GM04504 (cell line): ENCODE measurements at regions not wholly inside any gene's neighbourhood (a gene's known extent, or its start where the extent isn't known, plus 50 kb on each side); places are given as distances from the start of the nearest gene placed in this dataset.

Source experiments
- DNase-seq: peaks from one replicate; pipeline ENCODE4 v3.0.0-alpha.2; 2012; ENCODE audit warnings: low read depth

GRCh38 chr20:23136893-23137745 lies 51.0 kb upstream of the CD93 start:
- no peak for DNase-seq

DNA sequence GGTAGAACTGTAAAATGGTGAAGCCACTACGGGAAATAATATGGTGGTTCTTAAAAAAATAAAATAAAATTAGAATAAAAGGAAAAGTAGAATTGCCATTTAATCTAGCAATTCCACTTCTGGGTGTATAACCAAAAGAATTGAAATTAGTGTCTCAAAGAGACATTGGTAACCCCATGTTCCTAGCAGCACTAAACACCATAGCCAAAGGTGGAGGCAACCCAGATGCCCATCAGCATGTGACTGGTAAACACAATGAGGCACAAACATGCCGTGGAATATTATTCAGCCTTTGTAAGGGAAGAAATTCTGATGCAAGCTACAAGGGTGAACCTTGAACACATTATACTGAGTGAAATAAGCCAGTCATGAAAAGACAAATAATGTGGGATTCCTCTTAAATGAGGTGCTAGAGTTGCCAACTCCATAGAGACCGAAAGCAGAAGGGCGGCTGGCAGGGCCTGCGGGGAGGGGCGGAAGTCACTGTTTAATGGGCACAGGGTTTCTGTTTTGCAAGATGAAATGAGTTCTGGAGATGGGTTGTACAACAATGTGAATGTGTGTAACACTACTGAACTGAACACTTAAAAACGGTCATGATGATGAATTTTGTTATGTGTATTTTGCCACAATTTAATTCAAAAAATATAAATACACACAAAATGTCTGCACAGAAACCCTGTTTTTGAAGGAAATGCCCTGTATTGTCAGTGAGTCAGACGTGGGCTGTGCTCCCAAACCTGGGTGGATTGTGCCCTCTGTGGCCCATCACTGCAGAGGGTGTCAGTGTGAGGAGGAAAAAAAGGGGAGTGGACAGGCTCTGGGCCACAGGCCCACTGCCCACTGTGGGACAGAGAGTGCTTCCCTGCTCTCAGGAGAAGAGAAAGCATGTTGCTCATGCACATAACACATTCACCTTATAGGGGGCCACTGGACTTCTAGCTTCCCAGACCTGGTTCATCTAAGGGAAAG lies 49.6 kb upstream of the CD93 start:
- no peak for DNase-seq
